Islet of Langerhans (tissue), 1 donor: ENCODE measurements at regions not wholly inside any gene's neighbourhood (a gene's known extent, or its start where the extent isn't known, plus 50 kb on each side); places are given as distances from the start of the nearest gene placed in this dataset.

Experiments used
- FAIRE-seq: peaks from one replicate; lab custom pipeline; 2011; peaks lifted over from hg19 to GRCh38; lab: Jason Lieb, UNC

DNA sequence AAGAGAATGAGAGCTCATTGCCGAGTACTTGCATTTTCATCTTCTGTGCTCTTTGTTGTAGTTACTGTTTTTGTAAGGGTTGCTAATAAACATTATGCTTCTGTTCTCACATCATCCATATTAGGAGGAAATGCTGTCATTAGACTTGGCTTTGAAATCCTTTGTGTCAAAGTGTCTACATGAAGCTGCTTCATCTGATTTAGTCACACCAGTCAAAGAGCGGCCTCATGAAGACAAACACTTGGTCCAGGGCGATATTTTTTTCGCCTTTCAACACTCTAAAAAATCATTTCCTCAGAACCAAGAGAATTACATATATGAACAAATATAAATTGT, 105.0 kb downstream of the SPRY2 start:
- no peak for FAIRE-seq

DNA sequence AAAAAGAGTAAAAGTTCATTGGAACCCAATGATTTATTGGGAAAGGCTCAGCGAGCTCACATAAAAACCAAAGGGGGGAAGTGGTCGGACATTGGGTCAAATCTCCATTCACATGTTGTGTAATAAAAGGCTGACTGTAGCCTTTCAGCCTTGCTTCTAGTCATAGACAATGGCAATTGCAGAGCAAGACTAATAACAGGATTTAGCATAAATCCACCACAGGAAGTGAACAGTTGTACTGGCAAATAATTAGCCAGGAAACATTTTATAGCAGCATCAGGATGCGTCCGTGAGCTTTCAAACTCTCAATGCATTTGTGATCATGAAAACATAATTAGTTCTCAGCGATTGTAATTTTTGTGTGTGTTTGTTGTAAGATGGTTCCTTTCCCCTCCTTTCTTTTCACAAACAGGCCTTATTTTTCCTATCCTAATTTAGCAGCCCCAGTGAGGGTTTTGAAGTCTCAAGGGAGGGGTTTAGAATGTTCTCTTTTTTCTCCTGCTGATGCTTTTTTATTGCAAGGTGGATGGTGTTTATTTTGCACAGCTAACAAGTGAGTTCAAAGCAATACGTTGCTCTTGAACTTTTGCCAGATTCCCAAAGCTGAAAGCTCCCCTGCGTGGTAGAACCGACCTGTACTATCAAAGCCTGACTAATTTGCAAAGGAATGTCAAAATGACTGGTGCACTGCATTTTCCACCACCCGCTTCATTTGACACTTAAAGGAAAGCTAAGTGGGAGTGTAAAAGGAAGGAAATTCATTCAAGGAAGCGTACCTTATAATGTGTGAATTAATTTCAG, 105.6 kb downstream of the SPRY2 start:
- no peak for FAIRE-seq

DNA sequence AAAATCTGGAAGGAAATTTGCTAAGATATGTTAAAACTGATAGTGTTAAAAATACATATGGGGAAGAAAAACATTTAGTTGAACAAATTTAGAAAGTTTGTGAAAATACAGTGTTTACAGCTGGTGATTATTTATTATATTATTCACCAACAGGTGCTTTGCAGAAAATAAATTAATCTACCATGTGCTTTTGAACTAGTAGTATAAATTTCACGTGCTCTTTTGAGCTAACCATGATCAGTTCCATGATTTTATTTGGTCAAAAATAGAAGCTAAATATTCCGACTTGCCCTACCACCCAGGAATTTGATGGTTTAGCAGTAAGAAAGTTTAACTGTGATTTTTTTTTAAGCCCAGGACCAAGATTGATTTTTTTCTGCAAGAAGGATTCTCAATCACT, 113.3 kb downstream of the SPRY2 start:
- no peak for FAIRE-seq

DNA sequence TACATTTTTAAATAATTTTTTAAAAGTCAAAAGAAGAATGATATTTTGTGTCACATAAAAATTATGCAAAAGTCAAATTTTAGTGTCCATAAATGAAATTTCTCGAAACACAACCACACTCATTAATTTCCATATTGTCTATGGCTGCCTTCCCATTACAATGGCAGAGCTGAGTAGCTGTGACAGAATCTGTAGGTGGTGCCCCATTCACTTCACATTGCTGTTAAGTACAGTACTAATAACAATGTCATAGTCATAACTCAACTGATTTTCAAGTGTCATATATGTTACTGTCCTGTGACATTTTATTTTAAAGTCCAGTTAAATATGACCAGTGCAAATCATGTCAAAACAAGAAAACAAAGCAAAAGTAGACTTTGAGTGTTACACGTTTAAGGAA, 114.3 kb downstream of the SPRY2 start:
- FAIRE-seq: no peak

DNA sequence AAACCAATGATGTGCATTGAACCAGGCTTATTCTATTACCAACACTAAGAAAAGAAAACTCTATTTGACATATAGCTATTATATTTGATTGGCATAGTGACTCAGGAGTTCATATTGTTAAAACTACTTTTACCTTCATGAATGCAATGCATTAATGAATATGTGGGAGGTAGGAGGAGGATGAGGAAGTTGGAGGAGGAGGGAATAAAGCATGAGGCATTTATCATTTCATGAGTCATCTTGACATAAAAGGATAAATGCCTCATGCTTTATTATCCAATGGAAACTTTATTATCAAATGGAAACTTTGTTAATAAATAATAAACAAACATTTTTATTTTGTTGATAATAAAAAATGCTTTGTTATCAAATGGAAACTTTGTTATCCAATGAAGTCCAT, 116.5 kb downstream of the SPRY2 start:
- FAIRE-seq: peak; percentile 33

DNA sequence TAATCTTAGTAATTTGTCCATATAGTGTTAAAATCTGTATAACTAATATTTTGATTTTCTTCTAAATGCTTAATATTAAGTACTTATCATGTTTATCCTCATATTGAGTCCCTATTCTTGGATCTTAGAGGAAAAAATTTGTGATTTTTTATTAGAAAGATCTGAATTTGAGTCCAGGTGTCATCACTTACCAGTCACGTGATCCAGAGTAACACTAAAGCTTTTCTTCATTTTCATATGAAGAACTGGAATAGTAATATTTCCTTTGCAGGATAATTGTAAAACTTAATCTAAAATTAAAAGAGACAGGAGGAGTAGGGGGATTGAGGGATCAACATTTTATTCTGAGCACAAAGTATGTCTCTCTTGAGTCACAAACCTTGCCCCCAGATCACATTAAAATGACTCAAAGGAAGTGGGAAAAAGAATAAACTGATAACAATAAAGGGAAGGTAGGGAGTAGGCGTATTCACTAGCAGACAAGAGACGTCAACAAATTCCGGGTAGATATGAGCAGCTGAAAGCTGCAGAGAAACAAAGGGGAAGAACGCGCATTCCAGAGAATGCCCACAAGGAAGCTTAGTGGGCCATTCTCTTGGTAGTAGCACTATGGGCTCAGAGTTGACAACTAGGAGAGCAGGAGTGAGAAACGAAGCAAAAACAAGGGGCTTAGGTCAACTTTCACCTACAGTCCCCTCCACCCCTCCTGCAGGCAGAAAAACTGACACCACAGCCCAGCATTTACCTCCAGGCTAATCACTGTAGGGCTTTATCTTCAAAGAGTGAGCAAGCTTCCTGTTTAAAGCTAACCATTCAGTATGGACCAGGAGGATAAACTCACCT, 123.1 kb downstream of the SPRY2 start:
- FAIRE-seq: no peak

DNA sequence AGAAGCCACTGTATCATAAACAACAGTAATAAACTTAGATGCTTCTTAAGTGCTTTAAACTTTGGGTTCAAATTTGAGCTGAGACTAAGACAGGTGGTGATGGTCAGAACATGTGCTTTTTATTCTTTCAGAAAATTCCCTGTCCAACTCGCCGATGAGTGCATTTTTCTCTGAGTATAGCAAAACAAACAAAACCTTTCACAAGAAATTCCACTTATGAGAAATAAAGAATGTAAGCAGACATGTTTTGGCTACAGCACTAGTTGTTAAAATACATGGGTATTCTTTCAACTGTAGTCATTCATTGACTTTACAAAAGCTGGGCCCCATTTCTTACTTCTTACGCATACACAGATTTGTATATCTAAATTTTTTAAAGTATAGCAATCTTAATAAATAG, 125.6 kb downstream of the SPRY2 start:
- no peak for FAIRE-seq

DNA sequence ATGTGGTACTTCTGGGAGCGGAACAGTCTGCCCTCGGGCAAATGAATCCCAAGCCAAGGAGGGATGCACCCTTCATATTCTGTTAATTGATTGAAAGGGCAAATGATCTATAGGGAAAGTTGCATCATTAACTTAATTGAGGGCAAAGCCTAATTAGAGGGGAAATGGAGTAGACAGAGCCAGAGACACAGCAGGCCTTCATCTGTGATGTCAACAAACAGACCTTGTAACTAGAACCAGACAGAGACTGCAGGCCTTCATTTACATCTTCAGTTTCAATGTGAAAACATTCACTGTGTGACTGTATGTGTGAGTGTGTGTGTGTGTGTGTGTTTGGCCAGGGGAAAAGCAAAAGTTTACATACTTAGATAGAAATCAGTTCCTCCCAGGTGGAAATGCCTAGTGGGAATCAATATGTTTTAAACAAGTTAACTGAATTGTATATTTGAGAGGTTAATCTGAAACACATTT, 126.4 kb downstream of the SPRY2 start:
- FAIRE-seq: no peak

DNA sequence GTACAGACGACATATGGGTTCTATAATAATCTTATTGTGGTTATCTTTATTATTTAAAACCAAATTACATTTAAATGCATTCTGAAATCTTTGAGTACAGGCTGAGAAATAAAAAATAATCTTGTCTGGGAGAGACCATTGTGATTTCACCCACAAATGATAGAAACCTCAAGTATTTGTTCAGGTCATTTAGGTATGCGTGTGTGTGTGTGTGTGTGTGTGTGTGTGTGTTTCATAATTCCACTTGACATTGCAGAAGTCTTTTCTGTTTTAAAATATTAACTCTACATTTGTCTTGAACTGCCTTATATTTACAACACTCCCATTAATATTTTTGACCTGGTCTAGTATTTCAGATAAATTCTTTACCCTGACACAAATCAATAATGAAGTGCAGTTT, 126.9 kb downstream of the SPRY2 start:
- no peak for FAIRE-seq

DNA sequence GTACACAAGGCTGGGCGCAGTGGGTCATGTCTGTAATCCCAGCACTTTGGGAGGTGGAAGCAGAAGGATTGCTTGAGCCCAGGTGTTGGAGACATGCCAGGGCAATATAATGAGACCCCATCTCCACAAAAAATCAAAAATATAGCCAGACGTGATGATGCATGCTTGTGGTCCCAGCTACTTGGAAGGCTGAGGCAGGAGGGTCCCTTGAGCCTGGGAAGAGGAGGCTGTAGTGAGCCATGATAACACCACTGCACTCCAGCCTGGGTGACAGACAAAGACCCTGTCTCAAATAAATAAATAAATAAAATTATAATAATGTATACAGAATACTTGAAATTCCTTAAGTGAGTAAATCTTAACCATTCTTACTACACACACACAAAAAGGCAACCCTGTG, 127.7 kb downstream of the SPRY2 start:
- FAIRE-seq: no peak

DNA sequence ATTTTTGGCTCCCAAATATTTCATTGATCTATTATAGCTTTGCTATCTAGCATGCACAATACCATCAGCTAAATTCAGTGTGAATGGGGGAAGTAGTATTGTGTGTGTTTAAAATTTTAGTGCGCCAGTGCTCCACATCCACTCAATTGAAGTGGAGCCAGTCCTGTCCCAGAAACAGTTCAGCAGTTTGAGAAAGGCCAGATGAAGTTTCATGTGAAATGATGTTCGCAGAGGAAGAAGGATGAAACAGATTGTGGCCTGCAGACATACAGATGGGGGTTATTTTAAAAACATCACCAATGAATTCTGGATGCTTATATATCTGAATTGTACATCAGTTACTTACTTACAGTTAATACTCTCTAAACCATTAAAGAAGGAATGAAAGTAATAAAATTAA, 129.4 kb downstream of the SPRY2 start:
- FAIRE-seq: no peak

DNA sequence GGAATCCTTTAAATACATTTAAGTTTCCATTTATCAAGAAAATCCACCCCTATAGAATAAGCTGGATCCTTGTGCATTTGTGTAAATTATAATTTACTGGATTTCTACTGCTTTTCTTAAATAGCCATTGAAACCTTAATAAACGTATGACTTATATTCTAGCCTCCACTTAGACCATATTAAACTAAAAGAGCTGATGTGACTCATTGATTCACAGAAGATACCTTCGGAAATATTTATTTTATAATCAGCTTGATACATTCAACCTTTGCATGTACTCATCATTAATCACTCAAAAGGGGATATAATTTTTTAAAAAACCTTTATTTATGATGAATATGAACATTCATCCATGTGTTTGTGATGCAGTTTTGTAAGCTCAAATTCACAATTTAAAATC, 136.3 kb downstream of the SPRY2 start:
- FAIRE-seq: no peak

DNA sequence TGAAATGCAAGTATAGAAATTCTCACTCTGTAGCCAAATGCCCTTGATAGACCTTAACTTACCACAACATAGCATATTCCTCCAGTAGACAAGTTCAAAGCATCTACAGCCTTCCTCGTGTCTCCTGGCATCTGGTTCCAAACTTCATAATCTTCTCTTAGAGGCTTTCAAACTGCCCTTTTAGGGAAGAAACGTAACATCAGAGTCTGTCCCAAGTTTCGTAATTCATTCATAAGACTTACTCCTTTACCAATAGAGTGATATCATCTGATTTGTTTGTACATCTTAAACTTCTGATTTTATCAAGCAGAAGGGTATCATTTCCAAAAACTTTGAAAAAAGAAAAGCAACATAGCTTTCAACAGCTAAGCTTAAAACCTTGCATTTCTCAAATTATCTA, 137.4 kb downstream of the SPRY2 start:
- FAIRE-seq: no peak

DNA sequence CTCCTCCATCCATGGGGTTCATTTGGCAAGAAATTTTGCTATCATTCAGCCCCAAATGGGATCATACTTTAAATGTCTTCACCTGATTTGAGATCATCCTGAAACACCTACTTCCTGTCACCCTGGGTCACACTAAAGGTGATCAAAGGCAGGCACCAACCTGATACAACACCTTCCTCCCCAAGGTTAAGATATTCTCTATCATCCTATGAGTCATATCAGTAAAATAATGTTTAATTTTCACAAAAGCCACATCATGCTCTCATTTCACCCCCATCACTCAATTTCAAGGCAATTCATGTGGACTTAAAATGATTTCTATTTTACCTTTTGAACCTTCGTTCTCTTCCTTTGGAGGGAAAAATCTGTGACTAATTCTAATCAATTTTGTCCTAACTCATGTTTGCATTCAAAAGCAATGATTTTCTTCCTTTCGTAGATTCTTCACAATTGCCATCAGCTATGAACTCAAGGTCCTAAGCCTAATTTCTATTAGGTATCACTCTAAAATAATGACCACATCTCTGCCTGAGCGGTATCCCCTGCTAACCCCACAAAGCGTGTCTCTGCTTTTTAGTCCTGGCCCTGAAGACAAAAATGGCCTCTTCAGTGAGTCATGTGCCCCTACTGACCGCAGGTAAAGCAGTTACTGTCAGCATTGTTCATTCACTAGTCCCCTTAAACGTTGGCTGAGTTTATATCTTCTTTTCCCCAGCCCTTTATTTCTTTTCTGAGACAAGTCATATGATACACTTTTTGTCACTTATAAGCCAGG, 139.0 kb downstream of the SPRY2 start:
- no peak for FAIRE-seq

DNA sequence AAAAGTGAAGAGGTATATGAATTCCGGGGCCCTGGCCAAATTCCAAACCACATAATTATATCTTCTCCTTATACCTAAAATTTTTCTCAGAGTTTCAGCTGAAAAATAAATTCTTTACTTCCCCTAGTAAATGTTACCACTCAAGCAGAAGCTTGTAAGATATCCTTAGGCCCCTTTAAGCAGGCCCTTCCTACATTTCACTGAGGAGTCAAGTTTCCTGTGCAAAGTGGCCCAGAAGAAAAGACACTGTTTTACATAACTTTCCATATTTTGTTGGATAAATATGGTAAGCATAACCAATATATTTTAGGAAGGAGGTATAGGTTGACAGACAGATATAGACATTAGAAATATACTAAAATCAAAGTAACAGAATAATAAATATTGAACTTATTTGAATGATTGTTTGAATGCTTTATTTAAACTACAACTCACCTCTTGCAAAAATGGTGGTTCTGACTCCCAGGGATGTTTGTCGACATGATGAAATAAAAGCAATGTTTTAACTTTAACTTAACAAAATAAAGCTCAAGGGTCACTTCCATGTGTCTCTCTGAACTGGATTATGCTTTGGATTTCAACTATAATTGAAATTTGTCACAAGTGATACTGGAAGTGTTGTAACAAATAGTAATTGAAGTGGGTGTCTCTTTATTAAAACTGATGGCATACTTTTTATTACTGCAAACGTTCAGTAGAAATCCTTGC, 141.2 kb downstream of the SPRY2 start:
- peak; percentile 69 for FAIRE-seq

DNA sequence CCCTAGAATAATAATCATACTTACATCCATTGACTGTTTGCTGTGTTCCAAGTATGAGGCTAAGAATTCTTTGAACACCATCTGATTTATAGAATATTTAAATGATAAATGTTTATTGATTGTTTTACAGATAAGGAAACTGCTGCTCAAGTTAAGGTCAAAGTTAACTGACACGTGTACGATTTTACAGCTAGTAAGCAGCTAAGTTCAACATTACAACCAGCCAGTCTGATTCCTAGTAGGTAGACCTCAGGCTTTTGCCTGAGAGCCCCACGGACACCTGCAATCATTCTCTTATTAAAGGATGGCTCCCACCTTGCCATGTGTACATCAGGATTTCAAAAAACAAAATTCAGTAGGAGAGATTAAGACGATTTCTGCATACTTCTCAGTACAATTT, 141.9 kb downstream of the SPRY2 start:
- FAIRE-seq: no peak

DNA sequence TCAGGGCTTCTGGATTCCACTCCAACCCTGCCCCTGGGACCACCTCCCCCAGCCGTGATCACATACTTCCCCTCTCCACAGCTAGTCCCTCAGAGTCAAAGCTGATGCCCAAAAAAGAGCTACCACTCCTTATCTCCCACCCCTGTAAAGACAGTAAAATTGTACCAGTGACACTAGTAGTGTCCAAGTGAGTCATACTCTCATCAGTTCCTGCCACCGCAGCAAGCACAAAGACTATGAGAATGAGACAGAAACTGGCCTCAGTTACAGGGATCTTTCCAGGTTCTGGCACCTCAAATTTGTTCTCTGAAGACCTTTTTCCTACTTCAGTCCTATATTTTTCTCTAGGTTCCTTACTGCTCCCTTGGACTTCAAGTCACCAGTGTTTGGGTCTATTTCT, 144.2 kb downstream of the SPRY2 start:
- no peak for FAIRE-seq

DNA sequence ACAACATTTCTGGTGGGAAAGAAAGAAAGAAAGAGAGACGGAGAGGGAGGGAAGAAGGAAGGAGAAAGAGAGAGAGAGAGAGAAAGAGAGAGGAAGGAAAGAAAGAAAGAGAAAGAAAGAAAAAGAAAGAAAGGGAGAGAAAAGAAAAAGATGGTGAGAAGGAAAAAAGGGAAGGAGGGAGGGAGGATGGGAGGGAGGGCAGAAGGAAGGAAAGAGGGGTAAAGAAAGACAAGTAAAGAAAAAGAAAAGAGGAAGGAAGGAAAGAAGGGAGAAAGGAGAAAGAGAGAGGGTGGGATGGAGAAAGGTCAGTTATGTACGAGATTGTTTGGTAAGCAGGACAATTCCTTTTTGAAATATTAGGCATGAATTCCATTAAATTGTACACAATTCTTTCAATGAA, 145.3 kb downstream of the SPRY2 start:
- no peak for FAIRE-seq

DNA sequence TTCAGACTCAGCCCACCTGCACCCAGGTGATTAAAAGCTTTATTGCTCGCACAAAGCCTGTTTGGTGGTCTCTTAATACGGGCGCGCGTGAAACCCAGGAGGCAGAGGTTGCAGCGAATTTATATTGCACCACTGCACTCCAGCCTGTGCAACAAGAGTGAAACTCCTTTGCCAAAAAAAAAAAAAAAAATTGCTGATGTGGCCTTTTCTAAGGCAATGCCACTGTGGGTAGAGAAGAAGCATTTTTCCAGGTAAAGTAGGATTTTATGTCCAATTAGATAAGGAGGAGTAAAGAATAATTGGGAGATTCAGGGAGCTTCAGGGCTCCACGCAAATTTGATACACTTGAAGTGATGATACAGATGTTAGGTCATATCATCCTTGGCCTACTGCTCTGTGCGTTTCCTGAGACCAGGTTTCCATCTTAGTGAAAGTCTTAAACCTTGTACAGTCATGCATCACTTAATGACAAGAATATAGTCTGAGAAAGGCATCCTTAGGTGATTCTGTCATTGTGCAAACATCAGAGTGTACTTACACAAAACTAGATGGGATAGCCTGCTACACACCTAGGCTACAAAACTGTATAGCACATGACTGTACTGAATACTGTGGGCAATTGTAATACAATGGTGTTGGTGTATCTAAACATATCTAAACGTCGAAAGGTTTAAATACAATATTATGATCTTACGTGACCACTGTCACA, 150.9 kb downstream of the SPRY2 start:
- no peak for FAIRE-seq

DNA sequence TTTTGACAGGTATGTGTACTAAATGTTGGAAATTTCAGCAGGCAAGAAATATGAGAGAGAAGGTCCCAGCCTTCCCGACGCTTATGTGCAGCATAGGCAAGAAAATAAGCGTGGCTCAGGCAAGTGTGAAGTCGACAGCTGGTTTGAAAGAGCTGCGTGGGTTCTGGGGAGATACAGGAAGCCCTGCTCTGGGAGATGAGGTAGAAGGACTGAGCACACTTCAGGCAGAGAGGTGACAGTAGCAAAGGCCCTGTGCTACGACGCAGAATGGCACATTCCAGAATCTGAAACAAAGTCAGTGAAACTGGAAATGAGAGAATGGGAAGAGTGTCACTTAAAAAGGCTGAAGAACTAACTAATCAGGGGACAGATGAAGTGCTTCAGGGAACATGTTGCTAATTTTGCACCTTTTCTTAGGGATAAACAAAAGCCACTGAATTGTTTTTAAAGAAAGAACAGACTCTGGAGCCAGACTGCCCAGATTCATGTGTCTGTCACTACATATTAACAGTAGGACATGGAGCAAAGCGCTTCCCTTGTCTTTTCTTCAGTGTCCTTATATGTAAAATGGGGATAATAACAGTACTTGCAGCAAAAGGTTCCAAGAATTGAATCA, 160.1 kb downstream of the SPRY2 start:
- FAIRE-seq: no peak

DNA sequence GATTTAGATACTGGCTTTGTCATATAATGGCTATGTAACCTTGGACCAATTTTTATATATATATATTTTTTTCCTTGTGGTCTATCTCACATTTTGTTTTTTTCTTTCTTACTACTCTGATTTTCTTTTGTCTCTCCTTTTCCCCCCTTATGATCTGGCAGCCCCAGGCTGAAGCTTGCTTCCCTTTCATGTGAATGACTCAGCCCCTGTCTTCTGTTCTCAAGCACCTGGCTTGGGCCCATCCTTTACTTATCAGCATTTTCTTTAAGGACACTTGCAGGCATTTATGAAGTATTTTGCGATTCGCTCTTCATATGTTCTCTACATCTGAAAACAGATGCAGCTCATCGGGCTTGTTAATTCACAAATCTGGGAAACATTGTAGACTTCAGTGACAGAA, 163.6 kb downstream of the SPRY2 start:
- no peak for FAIRE-seq
